Inferior parietal cortex (tissue), 1 donor: ENCODE measurements at regions not wholly inside any gene's neighbourhood (a gene's known extent, or its start where the extent isn't known, plus 50 kb on each side); places are given as distances from the start of the nearest gene placed in this dataset.
"Not testable (repeated sequence)": the region's sequence is repeated elsewhere in the genome, so short reads cannot be mapped to it uniquely, and the experiment has no call there.

ENCODE experiments used
- DNase-seq: peaks from one replicate; pipeline ENCODE4 v3.0.0-alpha.2; 2016; ENCODE audit errors: extremely low spot score

DNA sequence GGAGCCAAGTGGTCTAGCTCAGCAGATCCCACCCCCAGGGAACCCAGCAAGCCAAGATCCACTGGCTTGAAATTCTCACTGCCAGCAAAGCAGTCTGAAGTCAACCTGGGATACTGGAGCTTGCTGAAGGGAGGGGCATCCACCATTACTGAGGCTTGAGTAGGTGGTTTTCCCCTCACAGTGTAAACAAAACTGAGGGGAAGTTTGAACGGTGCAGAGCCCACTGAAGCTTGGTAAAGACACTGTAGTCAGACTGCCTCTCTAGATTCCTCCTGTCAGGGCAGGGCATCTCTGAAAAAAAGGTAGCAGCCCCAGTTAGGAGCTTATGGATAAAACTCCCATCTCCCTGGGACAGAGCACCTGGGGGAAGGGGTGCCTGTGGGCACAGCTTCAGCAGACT, 819.5 kb upstream of the EPHA7 start:
- no peak for DNase-seq

- no peak for DNase-seq
Observed at GRCh38 chr6:94227741-94228140, 808.4 kb upstream of the EPHA7 start.

GRCh38 chr6:94217836-94218235, 798.5 kb upstream of the EPHA7 start:
- DNase-seq: no peak

DNA sequence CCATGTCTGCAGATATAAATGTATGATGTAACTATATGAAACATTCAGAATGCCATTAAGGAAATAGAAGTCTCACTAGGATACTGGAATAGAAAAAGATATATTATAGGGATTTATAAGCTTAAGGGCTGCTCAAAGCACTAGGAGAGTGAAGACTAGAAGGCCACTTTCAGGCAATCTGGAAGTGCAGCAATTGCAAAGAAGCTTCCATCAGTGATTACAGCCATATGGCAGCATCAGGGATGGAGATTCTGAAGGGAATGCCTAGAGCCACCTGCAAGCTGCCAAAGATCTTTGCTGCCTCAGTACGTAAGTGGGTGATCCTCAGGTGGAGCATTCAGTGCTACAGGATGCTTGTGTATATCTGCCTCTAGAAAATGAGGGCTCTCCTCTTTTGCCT, 796.2 kb upstream of the EPHA7 start:
- no peak for DNase-seq

DNA sequence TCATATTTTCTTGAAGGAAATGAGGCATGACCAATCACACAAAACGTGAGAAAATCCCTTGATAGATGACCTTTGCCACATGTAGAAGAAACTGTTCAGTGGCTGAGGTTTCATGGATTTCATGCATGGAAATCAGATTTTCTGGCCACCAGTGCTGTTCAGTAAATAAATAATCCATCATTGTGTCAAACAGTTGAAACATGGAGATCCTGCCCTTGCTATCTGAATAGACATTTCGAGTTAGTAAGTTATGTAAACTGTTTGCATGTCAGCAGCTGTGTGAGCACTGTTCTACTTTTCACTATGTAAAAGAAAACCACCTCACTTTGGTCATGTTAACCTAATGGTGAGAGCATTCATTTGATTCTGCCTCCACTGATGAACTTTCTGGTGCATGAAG, 793.9 kb upstream of the EPHA7 start:
- no peak for DNase-seq

DNA sequence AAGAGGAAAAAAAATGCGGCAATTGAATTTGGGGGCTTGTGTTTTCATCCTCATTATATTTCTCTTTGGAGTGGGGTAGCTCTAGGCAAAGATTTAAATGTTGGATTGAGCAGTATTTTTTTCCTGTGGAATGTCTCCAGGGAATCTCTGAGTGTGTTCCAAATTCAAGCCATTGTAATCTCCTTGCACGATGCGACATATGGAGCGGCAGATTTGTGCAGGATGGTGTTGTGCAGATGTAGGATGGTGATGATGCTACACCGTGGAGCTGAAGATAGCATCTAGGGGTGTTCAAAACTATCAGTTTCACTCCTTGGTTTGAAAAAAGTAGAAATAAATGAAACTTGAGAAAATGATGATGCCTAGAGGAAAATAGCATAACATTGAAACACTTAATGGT, 777.5 kb upstream of the EPHA7 start:
- DNase-seq: peak; percentile 64

DNA sequence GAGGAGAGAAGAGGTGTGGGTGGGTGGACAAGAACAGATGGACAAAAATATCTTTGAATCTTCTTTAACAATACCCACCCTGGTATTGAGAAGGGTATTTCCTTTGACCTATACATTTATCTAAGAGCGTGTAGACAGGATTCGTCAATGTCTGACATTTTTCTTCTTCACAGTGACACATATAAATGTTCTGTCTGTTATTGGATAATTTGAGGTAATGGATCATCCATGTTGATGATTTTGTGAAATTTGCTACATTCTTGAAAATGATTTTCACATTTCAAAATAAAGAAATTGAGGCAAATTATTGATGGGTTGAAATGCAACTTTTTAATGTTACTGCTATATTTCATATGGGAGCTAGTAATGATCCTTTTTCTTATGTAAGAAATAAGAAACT, 770.7 kb upstream of the EPHA7 start:
- no peak for DNase-seq

DNA sequence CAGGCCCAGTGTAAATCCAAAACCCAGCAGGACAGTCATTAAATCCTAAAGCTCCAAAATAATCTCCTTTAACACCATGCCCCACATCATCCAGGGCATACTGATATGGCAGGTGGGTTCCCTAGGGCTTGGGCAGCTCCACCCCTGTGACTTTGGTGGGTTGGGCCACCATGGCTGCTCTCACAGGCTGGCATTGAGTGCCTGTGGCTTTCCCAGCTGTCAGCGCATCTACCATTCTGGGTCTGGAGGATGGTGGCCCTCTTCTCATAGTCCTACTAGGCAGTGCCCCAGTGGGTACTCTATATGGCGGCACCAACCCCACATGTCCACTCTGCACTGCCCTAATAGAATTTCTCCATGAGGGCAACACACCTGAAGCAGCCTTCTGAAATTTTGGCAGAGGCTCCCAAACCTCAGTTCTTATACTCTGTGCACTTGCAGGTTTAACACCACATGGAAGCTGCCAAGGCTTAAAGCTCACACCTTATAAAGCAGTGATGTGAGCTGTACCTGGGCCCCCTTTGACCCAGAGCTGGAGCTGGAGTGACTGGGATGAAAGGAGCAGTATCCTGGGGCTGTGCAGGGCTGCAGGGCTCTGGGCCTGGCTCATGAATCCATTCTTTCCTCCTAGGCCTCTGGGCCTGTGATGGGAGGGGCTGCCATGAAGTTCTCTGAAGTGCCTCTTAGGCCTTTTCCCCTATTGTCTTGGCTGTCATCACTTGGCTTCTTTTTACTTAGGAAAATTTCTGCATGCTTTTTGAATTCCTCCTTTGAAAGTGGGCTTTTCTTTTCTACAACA, 765.5 kb upstream of the EPHA7 start:
- DNase-seq: no peak

- DNase-seq: no peak
Observed at GRCh38 chr6:94177429-94177828, 758.1 kb upstream of the EPHA7 start.

GRCh38 chr6:94175465-94175864, 756.1 kb upstream of the EPHA7 start:
- no peak for DNase-seq

DNA sequence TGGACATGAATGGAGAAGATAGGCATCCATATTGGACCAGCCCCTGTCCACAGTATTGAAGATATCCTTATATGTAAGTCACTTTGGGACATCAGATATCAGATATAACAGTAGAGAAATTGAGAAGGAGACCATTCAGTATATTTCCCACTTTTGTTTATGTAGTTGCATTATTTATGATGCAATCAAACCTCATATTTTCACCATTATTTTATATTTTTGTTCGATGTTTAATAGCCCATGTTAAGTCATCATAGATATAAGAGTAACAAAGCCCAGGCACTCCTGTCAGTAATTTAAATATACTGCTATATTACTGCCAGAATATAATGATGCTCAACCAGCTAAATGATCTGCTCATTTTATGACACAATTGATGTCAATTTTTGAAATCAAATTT, 744.5 kb upstream of the EPHA7 start:
- DNase-seq: no peak

DNA sequence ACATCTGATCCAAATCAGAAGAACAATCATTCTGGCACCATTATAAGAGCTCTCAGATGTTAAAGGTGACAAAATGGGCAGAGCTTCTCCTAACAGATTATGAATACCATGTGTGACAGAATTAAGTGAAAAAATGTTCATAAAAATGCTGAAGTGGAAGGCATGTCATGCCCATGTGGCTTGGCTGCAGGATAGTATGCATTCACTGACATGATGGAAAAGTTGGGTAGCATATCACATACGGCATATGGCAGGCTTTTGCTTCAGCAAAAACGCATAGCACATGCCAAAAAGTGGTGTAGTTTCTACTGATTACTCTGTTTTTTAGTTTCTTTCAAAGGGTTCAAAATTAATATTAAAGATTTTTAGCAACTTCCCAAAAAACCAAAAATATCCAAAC, 731.5 kb upstream of the EPHA7 start:
- no peak for DNase-seq

- no peak for DNase-seq
Observed at GRCh38 chr6:94144807-94145206, 725.4 kb upstream of the EPHA7 start.

GRCh38 chr6:94137178-94137577, 717.8 kb upstream of the EPHA7 start:
- not testable (repeated sequence) for DNase-seq

GRCh38 chr6:94133106-94133505, 713.7 kb upstream of the EPHA7 start:
- no peak for DNase-seq

DNA sequence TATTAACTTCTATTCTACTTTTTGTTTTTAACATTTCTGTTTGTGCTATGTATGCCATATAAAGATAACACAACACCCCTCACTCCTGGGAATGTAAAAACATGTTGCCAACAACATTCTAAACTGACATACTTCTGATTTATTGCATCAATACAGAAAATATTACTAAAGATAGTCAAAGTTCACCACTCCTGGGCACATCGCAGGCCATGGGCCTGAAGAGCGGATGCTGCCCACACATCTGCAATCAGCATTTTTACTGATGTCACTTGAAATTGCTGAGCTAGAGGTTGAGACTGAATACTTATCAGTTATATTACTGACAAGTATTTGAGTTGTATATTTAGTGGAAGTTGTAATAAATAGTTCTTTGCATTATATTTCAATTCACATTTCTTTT, 711.9 kb upstream of the EPHA7 start:
- DNase-seq: no peak

- DNase-seq: peak; percentile 7
Observed at GRCh38 chr6:94130478-94130877, 711.1 kb upstream of the EPHA7 start.

GRCh38 chr6:94129926-94130325, 710.6 kb upstream of the EPHA7 start:
- no peak for DNase-seq

DNA sequence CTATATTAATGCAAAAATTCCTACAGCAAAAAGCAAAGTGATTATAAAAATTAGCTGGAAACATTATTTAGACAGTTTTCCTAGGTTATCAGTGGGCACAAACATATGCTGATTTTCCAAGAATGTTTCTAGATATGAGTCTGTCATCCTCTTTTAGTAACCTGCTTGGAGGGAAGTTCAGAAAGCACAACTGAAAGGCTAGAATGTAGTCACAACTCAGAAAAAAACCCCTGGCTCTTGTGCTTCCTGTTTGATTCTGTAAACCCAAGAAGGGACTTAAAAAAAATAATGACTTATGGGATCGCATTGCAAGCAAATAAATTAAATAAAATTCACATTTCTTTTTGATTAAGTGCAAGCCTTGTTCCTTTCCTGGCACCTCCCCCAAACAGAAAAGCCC, 708.4 kb upstream of the EPHA7 start:
- no peak for DNase-seq

- DNase-seq: no peak
Observed at GRCh38 chr6:94124333-94124732, 705.0 kb upstream of the EPHA7 start.

GRCh38 chr6:94121094-94121493, 701.7 kb upstream of the EPHA7 start:
- no peak for DNase-seq

DNA sequence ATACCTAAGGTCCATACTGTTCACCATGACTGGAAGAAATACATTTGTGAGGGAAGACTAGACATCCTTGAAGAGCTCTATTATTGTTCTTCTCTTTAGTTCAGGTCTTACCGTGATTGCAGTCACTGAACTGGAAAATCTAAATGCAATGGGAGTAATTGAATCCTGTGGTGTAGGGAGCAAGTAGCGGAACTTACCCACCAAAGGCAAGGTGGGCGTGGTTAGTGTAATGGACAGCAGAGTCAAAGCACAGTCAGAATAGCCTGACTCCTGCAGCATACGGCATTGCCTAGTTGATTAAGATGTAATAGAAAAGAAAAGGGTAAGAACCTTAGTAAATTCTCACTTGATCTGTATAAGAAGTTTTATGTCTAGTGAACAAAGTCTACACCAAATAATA, 679.7 kb upstream of the EPHA7 start:
- DNase-seq: no peak

DNA sequence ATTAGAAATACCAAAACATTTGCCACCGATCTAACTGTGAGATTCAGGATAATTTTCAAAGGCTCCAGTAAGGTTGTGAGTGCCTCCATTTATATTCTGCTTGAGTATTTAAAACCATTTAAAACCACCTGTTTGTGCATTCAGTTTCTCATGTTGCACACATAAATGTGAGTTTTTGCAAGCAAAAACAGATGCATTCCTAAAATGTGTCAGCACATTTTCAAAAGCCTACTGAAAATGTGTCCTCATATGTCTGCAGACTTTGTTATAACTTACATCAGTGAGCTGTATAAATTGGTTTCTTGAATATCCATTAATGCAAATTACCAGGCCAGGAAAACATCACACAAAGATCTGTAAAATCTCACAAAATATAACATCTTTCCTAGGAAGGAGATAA, 676.6 kb upstream of the EPHA7 start:
- no peak for DNase-seq

DNA sequence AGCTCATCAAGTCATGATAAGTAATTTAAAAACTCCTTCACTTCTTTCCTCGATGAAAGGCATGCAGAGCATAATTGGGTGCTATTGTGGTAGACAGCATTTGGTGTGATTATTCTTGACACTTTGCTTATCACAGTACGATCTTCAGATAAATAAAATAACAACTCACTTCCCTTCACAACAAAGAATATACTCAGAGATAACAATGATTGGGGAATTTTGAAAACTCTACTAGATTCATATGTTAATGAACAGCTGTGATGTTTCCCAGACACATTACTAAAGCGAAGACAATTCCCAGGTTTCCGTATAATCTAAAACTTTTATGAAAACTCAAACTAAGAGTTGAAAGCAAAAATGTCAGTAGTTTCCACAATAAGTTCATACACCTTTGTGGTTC, 670.6 kb upstream of the EPHA7 start:
- no peak for DNase-seq
